HG03378 (cell line): ENCODE measurements at regions not wholly inside any gene's neighbourhood (a gene's known extent, or its start where the extent isn't known, plus 50 kb on each side); places are given as distances from the start of the nearest gene placed in this dataset.
"Not testable (repeated sequence)": the region's sequence is repeated elsewhere in the genome, so short reads cannot be mapped to it uniquely, and the experiment has no call there.

ENCODE experiments used
- ATAC-seq: cut with Tn5 transposase; IDR thresholded peaks from one replicate; pipeline ENCODE4 v1.9.1; 2021; ENCODE audit warnings: mild to moderate bottlenecking, moderate library complexity; ENCODE audit not compliant: unreplicated experiment

- ATAC-seq: no peak
Observed at GRCh38 chr9:129561594-129562281, 59.2 kb downstream of the C9orf50 start.

- ATAC-seq: no peak
Observed at GRCh38 chr9:129560881-129561306, 60.0 kb downstream of the C9orf50 start.

GRCh38 chr9:129559506-129559881 lies 61.4 kb downstream of the C9orf50 start:
- no peak for ATAC-seq

GRCh38 chr9:129558551-129559505 lies 62.1 kb downstream of the C9orf50 start:
- no peak for ATAC-seq

- no peak for ATAC-seq
Observed at GRCh38 chr9:129558063-129558550, 62.8 kb downstream of the C9orf50 start.

- ATAC-seq: no peak
Observed at GRCh38 chr9:129557192-129558036, 63.5 kb downstream of the C9orf50 start.

GRCh38 chr9:129556491-129557191 lies 64.3 kb downstream of the C9orf50 start:
- ATAC-seq: no peak

- ATAC-seq: no peak
Observed at GRCh38 chr9:129555512-129556215, 65.2 kb downstream of the C9orf50 start.

- no peak for ATAC-seq
Observed at GRCh38 chr9:129554649-129555048, 66.3 kb downstream of the C9orf50 start.

- no peak for ATAC-seq
Observed at GRCh38 chr9:129553277-129553676, 67.6 kb downstream of the C9orf50 start.

GRCh38 chr9:129552064-129552463 lies 68.8 kb downstream of the C9orf50 start:
- ATAC-seq: no peak

- no peak for ATAC-seq
Observed at GRCh38 chr9:129551393-129551973, 69.4 kb downstream of the C9orf50 start.

- not testable (repeated sequence) for ATAC-seq
Observed at GRCh38 chr9:129550977-129551376, 69.9 kb downstream of the C9orf50 start.

- ATAC-seq: no peak
Observed at GRCh38 chr9:129550199-129550839, 70.6 kb downstream of the C9orf50 start.

- no peak for ATAC-seq
Observed at GRCh38 chr9:129549684-129550083, 71.2 kb downstream of the C9orf50 start.

- ATAC-seq: no peak
Observed at GRCh38 chr9:129549139-129549538, 71.8 kb downstream of the C9orf50 start.

- no peak for ATAC-seq
Observed at GRCh38 chr9:129548571-129549135, 72.2 kb downstream of the C9orf50 start.

GRCh38 chr9:129547869-129548570 lies 72.9 kb downstream of the C9orf50 start:
- no peak for ATAC-seq
